HepG2 (cell line): ENCODE measurements at regions not wholly inside any gene's neighbourhood (a gene's known extent, or its start where the extent isn't known, plus 50 kb on each side); places are given as distances from the start of the nearest gene placed in this dataset.

Experiments used
- ATAC-seq: fragments of 200-7000 bp; cut with Tn5 transposase; 3 replicates; pipeline ENCODE4 v1.9.1; 2020; ENCODE audit warnings: mild to moderate bottlenecking, moderate library complexity
- BruUV-seq: library from RNA; stranded (reverse); fragments of 400-500 nt; replicated peaks from 2 replicates; lab custom pipeline; 2021; lab: Mats Ljungman, UMichigan
- CTCF ChIA-PET: fragments of 300-600 bp; formaldehyde crosslinking; extraction: SDS; loops from one replicate; lab custom pipeline; 2021; ENCODE audit warnings: low total read pairs, inconsistent platforms, low intra/inter-chr PET ratio; lab: Yijun Ruan, JAX
- POLR2A ChIA-PET: fragments of 350-600 bp; sonication (Branson Sonifier 250); formaldehyde crosslinking; loops from one replicate; lab custom pipeline; 2020; ENCODE audit warnings: antibody characterized with exemption, inconsistent platforms; lab: Yijun Ruan, JAX
- DNase-seq: peaks from one replicate; pipeline ENCODE4 v3.0.0-alpha.2; 2015; ENCODE audit warnings: low spot score
- FAIRE-seq: peaks from 3 replicates; lab custom pipeline; 2011; peaks lifted over from hg19 to GRCh38; lab: Jason Lieb, UNC
- H2AFZ ChIP-seq: one replicate; pipeline ENCODE4 v1.6.1; 2011; ENCODE audit warnings: low read length, inconsistent platforms
- H3K27ac ChIP-seq: fragments of 300-600 bp; 3 replicates; pipeline ENCODE4 v1.8.0; 2011; ENCODE audit warnings: mixed run types, mild to moderate bottlenecking, mixed read lengths, low read length, inconsistent platforms; ENCODE audit not compliant: insufficient read depth; ENCODE audit errors: extremely low read length
- H3K27me3 ChIP-seq, 2 experiments: fragments of 200-600 bp in 1 of 2; 2 replicates in 1 of 2; 3 replicates in 1 of 2; pipeline versions ENCODE4 v1.6.0 to v1.8.0; 2011; ENCODE audit warnings: low read length in 2 of 2, mild to moderate bottlenecking in 2 of 2, moderate library complexity in 2 of 2, inconsistent platforms in 1 of 2; ENCODE audit not compliant: insufficient read depth in 2 of 2, control insufficient read depth in 1 of 2
- H3K36me3 ChIP-seq, 2 experiments: fragments of 200-600 bp in 1 of 2; replicated peaks in 1 of 2; 2 replicates in 1 of 2; 3 replicates in 1 of 2; pipeline versions ENCODE4 v1.5.1 to v1.8.0; 2011; ENCODE audit warnings: low read length in 2 of 2, inconsistent platforms in 1 of 2; ENCODE audit not compliant: insufficient read depth in 2 of 2, control insufficient read depth in 1 of 2
- H3K4me1 ChIP-seq: 2 replicates; pipeline ENCODE4 v1.5.1; 2012; ENCODE audit warnings: low read length, inconsistent platforms; ENCODE audit not compliant: insufficient read depth
- H3K4me2 ChIP-seq: 2 replicates; pipeline ENCODE4 v1.6.0; 2011; ENCODE audit warnings: low read depth, low read length, inconsistent platforms
- H3K4me3 ChIP-seq, 3 experiments: fragments of 200-600 bp in 1 of 3; sonication (generic), shearing (Covaris generic) in 1 of 3; replicated peaks in 1 of 3; 2 replicates each; pipeline ENCODE4 v1.5.1; 2011 to 2016; ENCODE audit warnings: low read length in 3 of 3, inconsistent platforms in 2 of 3, low read depth in 2 of 3, mild to moderate bottlenecking in 2 of 3, control low read depth in 1 of 3, mixed read lengths in 1 of 3; ENCODE audit not compliant: insufficient read depth in 1 of 3
- H3K79me2 ChIP-seq: one replicate; pipeline ENCODE4 v1.6.1; 2011; ENCODE audit warnings: low read length, inconsistent platforms; ENCODE audit not compliant: insufficient read depth
- H3K9ac ChIP-seq: 2 replicates; pipeline ENCODE4 v1.6.0; 2011; ENCODE audit warnings: mild to moderate bottlenecking, low read depth, low read length, inconsistent platforms; ENCODE audit not compliant: insufficient read depth
- H3K9me3 ChIP-seq: 2 replicates; pipeline ENCODE4 v1.5.1; 2012; ENCODE audit warnings: mild to moderate bottlenecking, low read length
- H4K20me1 ChIP-seq: 2 replicates; pipeline ENCODE4 v1.6.0; 2011; ENCODE audit warnings: inconsistent platforms, mild to moderate bottlenecking, low read length, moderate library complexity; ENCODE audit not compliant: insufficient read depth
- DMTF1 ChIP-seq: sonication (generic); formaldehyde crosslinking; IDR thresholded peaks from 2 replicates; pipeline ENCODE4 v1.4.0; 2020; ENCODE audit warnings: mild to moderate bottlenecking, missing genetic modification reagents
- HOXA5 ChIP-seq: sonication (generic); formaldehyde crosslinking; IDR thresholded peaks from 2 replicates; pipeline ENCODE4 v1.4.0; 2020; ENCODE audit warnings: missing genetic modification reagents
- KDM6A ChIP-seq: IDR thresholded peaks from 2 replicates; pipeline ENCODE4 v1.6.1; 2016; ENCODE audit warnings: low read depth
- LRRFIP1 ChIP-seq: sonication (generic); formaldehyde crosslinking; conservative IDR thresholded peaks from 2 replicates; pipeline ENCODE4 v1.4.0; 2020; ENCODE audit warnings: missing genetic modification reagents
- NFIC ChIP-seq: IDR thresholded peaks from 2 replicates; pipeline ENCODE4 v1.6.1; 2012; ENCODE audit warnings: mild to moderate bottlenecking, low read length, inconsistent platforms
- POLR2AphosphoS2 ChIP-seq: IDR thresholded peaks from 2 replicates; pipeline ENCODE4 v1.6.1; 2011; ENCODE audit warnings: low read depth, low read length, improper control_type of control experiment
- SIX1 ChIP-seq: sonication (generic); formaldehyde crosslinking; IDR thresholded peaks from 2 replicates; pipeline ENCODE4 v1.4.0; 2020; ENCODE audit warnings: missing genetic modification reagents, borderline replicate concordance
- ZNF230 ChIP-seq: sonication (generic); formaldehyde crosslinking; IDR thresholded peaks from 2 replicates; pipeline ENCODE4 v1.4.0; 2020; ENCODE audit warnings: mild to moderate bottlenecking, missing genetic modification reagents
- ZNF235 ChIP-seq: sonication (generic); formaldehyde crosslinking; IDR thresholded peaks from 2 replicates; pipeline ENCODE4 v1.8.1; 2023; ENCODE audit warnings: mild to moderate bottlenecking, missing genetic modification reagents, borderline replicate concordance
- ZNF460 ChIP-seq: sonication (generic); formaldehyde crosslinking; IDR thresholded peaks from 2 replicates; pipeline ENCODE4 v1.5.1; 2020; ENCODE audit warnings: missing genetic modification reagents, mild to moderate bottlenecking, borderline replicate concordance
- ZNF660 ChIP-seq: sonication (generic); formaldehyde crosslinking; IDR thresholded peaks from 2 replicates; pipeline ENCODE4 v1.5.1; 2020; ENCODE audit warnings: mild to moderate bottlenecking, low read depth, missing genetic modification reagents, borderline replicate concordance
- ZNF775 ChIP-seq: sonication (generic); formaldehyde crosslinking; IDR thresholded peaks from 2 replicates; pipeline ENCODE4 v1.4.0; 2020; ENCODE audit warnings: missing genetic modification reagents, mild to moderate bottlenecking, moderate library complexity, borderline replicate concordance
- WGBS: methylation state at CpG from one replicate; pipeline ENCODE4 v1.1.6; 2017; ENCODE audit warnings: low lambda C conversion rate; 5-methylcytosine and 5-hydroxymethylcytosine counted together
- in situ Hi-C: cut with HindIII; loops from 2 replicates; pipeline ENCODE4 v1.10.0; 2017; ENCODE audit warnings: low pct_unique_long_range_greater_than_20kb; ENCODE audit not compliant: extremely low pct_ligation_motif_present
- intact Hi-C: fragments of 100-400 bp; cut with micrococcal nuclease; formaldehyde crosslinking; loops from one replicate; pipeline ENCODE4 v1.10.0; 2022; ENCODE audit not compliant: unreplicated experiment
- TF ChIP-seq, protein P1 (sequence below): sonication (generic); formaldehyde crosslinking; IDR thresholded peaks from 2 replicates; pipeline ENCODE4 v1.4.0; 2020; ENCODE audit warnings: missing genetic modification reagents, mild to moderate bottlenecking, borderline replicate concordance

DNA sequence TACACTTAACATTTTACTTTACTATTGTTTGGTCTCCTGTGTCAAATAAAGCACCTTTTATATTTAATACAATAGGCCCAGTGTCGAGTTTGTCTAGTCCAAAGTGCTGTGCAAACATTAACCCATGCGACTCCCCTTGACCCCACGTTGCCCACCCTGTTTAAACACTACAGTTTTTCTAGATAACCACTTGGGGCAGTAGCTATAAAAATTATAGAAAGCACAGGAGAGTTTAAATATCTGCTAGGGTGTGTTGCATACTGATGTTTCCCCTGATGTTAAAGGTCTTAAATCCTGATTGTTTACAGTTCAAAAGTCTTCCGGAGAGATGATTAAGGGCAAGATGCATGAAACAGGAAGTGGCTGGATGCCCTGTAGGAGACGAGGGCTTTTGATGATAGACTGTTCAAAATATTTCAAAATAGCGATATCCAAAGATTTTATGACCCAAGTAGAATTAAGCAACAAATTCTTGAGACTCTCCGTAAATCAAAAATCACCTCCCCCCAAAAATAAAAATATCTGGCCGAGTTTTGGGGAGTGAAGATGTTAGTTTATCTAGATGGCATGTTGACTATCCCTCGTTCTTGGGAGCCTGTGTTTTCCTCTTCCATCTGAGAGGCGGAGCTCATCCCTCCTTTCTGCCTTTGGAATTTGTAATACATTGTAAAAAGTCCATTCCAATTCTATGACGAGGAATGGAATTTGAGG, 167.1 kb downstream of the FGF9 start:
- Histone ChIP-seq H3K9me3 (no peaks in the 10 kb centered on the region), H3K79me2 (no peaks in the 10 kb centered on the region), H3K4me3 (peak overlapping the region; percentile 13 to 35 (median 29); a peak in 4 of 6 replicates), H3K27ac (peak overlapping the region; percentile 91), H3K27me3 (no peaks in the 10 kb centered on the region), H3K36me3 (no peaks in the 10 kb centered on the region), H3K4me1 (peaks cover 60% of the 10 kb centered on the region), H3K4me2 (peak overlapping the region; percentile 70), H2AFZ (no peak overlapping the region), H3K9ac (peak overlapping the region; percentile 56), H4K20me1 (no peaks in the 10 kb centered on the region)
- peak; percentile 86 for FAIRE-seq
- in situ Hi-C loops, result no loop called here
- no TSS peak for BruUV-seq
- ChIA-PET CTCF (no interaction called here), POLR2A (interaction anchor here (0.8 to 2.2 kb wide), 4 partner anchors 11 to 830 kb away, joined by 3 to 7 read pairs (median 4); partner anchors contain the start of gene MICU2)
- ATAC-seq, result peak; percentile 92
- intact Hi-C loops, result loop anchor here (2.0 kb wide), 1 partner anchor 15 kb away; no protein-coding TSS in a partner anchor
- WGBS, result under 1% methylated on average over 11 of the region's 11 CpGs
- peak; percentile 96 for DNase-seq
- no peak for TF ChIP-seq POLR2AphosphoS2
- TF ChIP-seq, protein P1, sequence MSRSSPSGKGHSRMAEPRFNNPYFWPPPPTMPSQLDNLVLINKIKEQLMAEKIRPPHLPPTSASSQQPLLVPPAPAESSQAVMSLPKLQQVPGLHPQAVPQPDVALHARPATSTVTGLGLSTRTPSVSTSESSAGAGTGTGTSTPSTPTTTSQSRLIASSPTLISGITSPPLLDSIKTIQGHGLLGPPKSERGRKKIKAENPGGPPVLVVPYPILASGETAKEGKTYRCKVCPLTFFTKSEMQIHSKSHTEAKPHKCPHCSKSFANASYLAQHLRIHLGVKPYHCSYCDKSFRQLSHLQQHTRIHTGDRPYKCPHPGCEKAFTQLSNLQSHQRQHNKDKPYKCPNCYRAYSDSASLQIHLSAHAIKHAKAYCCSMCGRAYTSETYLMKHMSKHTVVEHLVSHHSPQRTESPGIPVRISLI (CRISPR knock-in tag), result no peak
- no peak for TF ChIP-seq ZNF230 (CRISPR knock-in tag)
- TF ChIP-seq NFIC, result peak; percentile 36; the same call in 1 of the 2 replicates
- no peak for TF ChIP-seq HOXA5 (CRISPR knock-in tag)
- TF ChIP-seq SIX1, result no peak
- TF ChIP-seq ZNF235 (CRISPR knock-in tag), result no peak
- TF ChIP-seq ZNF460 (CRISPR knock-in tag), result no peak
- TF ChIP-seq KDM6A (CRISPR knock-in tag), result no peak
- TF ChIP-seq ZNF775, result no peak
- no peak for TF ChIP-seq LRRFIP1
- TF ChIP-seq ZNF660 (CRISPR knock-in tag), result no peak
- TF ChIP-seq DMTF1, result no peak
